ENCODE measurements at regions not wholly inside any gene's neighbourhood (a gene's known extent, or its start where the extent isn't known, plus 50 kb on each side); places are given as distances from the start of the nearest gene placed in this dataset.

DNA sequence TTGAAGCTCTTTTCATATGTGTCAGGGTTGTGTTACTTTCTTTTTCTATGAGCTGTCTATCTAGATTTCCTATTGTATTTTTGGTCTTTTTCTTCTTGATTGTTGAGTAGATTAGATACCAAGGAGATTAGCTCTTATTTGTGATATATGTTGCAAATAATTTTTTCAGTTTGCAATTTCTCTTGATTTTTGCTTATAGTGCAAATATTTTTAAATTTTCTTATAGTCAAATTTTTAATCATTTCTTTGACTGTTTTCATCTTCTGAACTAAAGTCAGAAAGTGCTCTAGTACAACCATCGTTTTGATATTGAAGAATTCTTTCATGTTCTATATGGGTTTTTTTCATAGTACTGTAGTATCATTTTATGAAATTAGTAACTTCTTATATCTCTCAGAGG is 193.7 kb downstream of the OSTF1 start:
- TF ChIP-seq MAX (IDR thresholded peaks at IDR 0.05) (no peak), EGR1 (IDR thresholded peaks at IDR 0.05) (no peak), RAD21 (IDR thresholded peaks at IDR 0.05; ENCODE audit: low read depth) (no peak), NFIC (IDR thresholded peaks at IDR 0.05) (no peak), ZBTB7A (IDR thresholded peaks at IDR 0.05; ENCODE audit: low read depth) (no peak), REST (IDR thresholded peaks at IDR 0.05; ENCODE audit: low read depth) (no peak), FOXM1 (IDR thresholded peaks at IDR 0.05; ENCODE audit: borderline replicate concordance, low read depth) (no peak), USF1 (IDR thresholded peaks at IDR 0.05) (no peak), TAF1 (IDR thresholded peaks at IDR 0.05; ENCODE audit: low read depth) (no peak), EP300 (IDR thresholded peaks at IDR 0.05; ENCODE audit: borderline replicate concordance) (no peak), YY1 (IDR thresholded peaks at IDR 0.05; ENCODE audit: low read depth) (no peak), TEAD4 (IDR thresholded peaks at IDR 0.05) (no peak), CREB1 (IDR thresholded peaks at IDR 0.05; ENCODE audit: low read depth) (no peak), TCF12 (IDR thresholded peaks at IDR 0.05; ENCODE audit: low read depth) (no peak), CEBPB (IDR thresholded peaks at IDR 0.05) (no peak)

DNA sequence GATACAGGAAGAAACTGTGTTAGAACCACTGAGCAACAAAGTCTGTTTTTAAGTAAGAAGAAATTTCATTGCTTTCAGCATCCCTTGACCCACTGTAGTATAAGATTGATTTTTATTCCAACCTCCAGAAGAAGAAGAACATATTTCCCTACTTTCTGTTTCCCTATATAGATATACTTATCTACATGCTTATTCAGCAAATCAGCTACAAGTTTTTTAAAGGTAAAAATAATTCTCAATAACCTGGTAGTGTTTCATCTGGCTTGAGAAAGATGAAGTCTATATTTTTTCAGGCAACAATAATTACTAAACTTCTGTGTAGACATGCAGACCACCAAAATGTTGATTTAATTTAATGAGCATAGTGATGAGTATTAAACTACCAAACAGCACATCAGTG is 201.0 kb downstream of the OSTF1 start:
- no peak for TF ChIP-seq EP300 (IDR thresholded peaks at IDR 0.05; ENCODE audit: borderline replicate concordance)
- TF ChIP-seq YY1 (IDR thresholded peaks at IDR 0.05; ENCODE audit: low read depth): no peak
- no peak for TF ChIP-seq USF1 (IDR thresholded peaks at IDR 0.05)
- no peak for TF ChIP-seq FOXM1 (IDR thresholded peaks at IDR 0.05; ENCODE audit: borderline replicate concordance, low read depth)
- no peak for TF ChIP-seq TCF12 (IDR thresholded peaks at IDR 0.05; ENCODE audit: low read depth)
- no peak for TF ChIP-seq NFIC (IDR thresholded peaks at IDR 0.05)
- no peak for TF ChIP-seq MAX (IDR thresholded peaks at IDR 0.05)

DNA sequence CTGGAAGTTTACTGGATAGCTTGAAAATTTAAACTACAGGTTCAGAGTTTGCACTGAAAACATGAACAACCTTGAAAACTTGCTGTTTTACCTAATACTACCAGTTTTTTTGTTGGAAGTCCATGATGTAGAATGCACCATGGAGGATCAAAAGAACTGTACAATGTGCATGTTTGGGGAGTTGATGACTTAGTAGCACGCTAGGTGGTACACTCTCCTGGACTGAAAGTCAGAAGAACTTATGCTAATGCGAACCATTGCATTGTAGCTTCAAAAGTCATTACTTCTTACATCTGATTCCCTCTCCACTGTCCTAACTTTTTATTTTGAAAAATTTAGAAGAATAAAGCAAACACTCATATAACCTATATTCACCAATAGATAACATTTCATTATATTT is 211.0 kb downstream of the OSTF1 start:
- TF ChIP-seq FOXM1 (IDR thresholded peaks at IDR 0.05; ENCODE audit: borderline replicate concordance, low read depth) (no peak), USF1 (IDR thresholded peaks at IDR 0.05) (no peak), TCF12 (IDR thresholded peaks at IDR 0.05; ENCODE audit: low read depth) (no peak), CEBPB (IDR thresholded peaks at IDR 0.05) (no peak), MAX (IDR thresholded peaks at IDR 0.05) (no peak)

DNA sequence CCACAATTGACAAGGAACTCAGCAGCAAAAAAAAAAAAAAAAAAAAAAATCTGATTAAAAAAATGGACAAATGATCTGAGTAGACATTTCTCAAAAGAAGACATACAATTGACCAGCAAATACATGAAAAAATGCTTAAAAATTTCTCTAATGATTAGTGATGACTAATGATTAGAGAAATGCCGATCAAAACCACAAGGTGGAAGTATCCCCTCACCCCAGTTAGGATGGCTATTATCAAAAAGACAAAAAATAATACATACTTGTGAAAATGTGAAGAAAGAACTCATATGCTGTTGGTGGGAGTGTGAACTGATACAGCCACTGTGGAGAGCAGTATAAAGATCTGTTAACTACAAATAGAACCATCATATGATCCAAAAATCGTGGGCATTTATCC is 245.3 kb downstream of the OSTF1 start:
- TF ChIP-seq EGR1 (IDR thresholded peaks at IDR 0.05) (no peak), NFIC (IDR thresholded peaks at IDR 0.05) (no peak), ZBTB7A (IDR thresholded peaks at IDR 0.05; ENCODE audit: low read depth) (no peak), RAD21 (IDR thresholded peaks at IDR 0.05; ENCODE audit: low read depth) (no peak), FOXM1 (IDR thresholded peaks at IDR 0.05; ENCODE audit: borderline replicate concordance, low read depth) (no peak), YY1 (IDR thresholded peaks at IDR 0.05; ENCODE audit: low read depth) (no peak), MAX (IDR thresholded peaks at IDR 0.05) (no peak), TAF1 (IDR thresholded peaks at IDR 0.05; ENCODE audit: low read depth) (no peak), CEBPB (IDR thresholded peaks at IDR 0.05) (no peak), CREB1 (IDR thresholded peaks at IDR 0.05; ENCODE audit: low read depth) (no peak), TCF12 (IDR thresholded peaks at IDR 0.05; ENCODE audit: low read depth) (no peak), REST (IDR thresholded peaks at IDR 0.05; ENCODE audit: low read depth) (no peak), TEAD4 (IDR thresholded peaks at IDR 0.05) (no peak), USF1 (IDR thresholded peaks at IDR 0.05) (no peak), EP300 (IDR thresholded peaks at IDR 0.05; ENCODE audit: borderline replicate concordance) (no peak)

- TF ChIP-seq TEAD4 (IDR thresholded peaks at IDR 0.05): no peak
- TF ChIP-seq NFIC (IDR thresholded peaks at IDR 0.05): no peak
- TF ChIP-seq RAD21 (IDR thresholded peaks at IDR 0.05; ENCODE audit: low read depth): no peak
- TF ChIP-seq ZBTB7A (IDR thresholded peaks at IDR 0.05; ENCODE audit: low read depth): no peak
- TF ChIP-seq EGR1 (IDR thresholded peaks at IDR 0.05): no peak
- no peak for TF ChIP-seq FOXM1 (IDR thresholded peaks at IDR 0.05; ENCODE audit: borderline replicate concordance, low read depth)
- no peak for TF ChIP-seq EP300 (IDR thresholded peaks at IDR 0.05; ENCODE audit: borderline replicate concordance)
- no peak for TF ChIP-seq REST (IDR thresholded peaks at IDR 0.05; ENCODE audit: low read depth)
- no peak for TF ChIP-seq TCF12 (IDR thresholded peaks at IDR 0.05; ENCODE audit: low read depth)
- TF ChIP-seq YY1 (IDR thresholded peaks at IDR 0.05; ENCODE audit: low read depth): no peak
- TF ChIP-seq TAF1 (IDR thresholded peaks at IDR 0.05; ENCODE audit: low read depth): no peak
- no peak for TF ChIP-seq USF1 (IDR thresholded peaks at IDR 0.05)
- TF ChIP-seq CEBPB (IDR thresholded peaks at IDR 0.05): no peak
- TF ChIP-seq CREB1 (IDR thresholded peaks at IDR 0.05; ENCODE audit: low read depth): no peak
- TF ChIP-seq MAX (IDR thresholded peaks at IDR 0.05): no peak
These were observed 270.5 kb downstream of the OSTF1 start for GRCh38 chr9:75358846-75359245.

Data from Ishikawa (cell line).